ENCODE measurements at regions not wholly inside any gene's neighbourhood (a gene's known extent, or its start where the extent isn't known, plus 50 kb on each side); places are given as distances from the start of the nearest gene placed in this dataset.

- no peak for TF ChIP-seq EZH2 (IDR thresholded peaks at IDR 0.05; ENCODE audit: borderline replicate concordance)
- TF ChIP-seq EZH2phosphoT487 (IDR thresholded peaks at IDR 0.05; ENCODE audit: low read depth, severe bottlenecking, unreplicated experiment): no peak
- TF ChIP-seq CTCF (IDR thresholded peaks at IDR 0.05; ENCODE audit: poor library complexity): no peak
- H3K4me3 ChIP-seq: no peak overlapping the region
- no peaks in the 10 kb centered on the region for H3K9me2 ChIP-seq (replicated peaks; ENCODE audit: insufficient read depth)
- peak overlapping the region; percentile 22 for H3K27ac ChIP-seq
- no peaks in the 10 kb centered on the region for H3K4me1 ChIP-seq (ENCODE audit: insufficient read depth)
- H4K20me1 ChIP-seq (ENCODE audit: insufficient read depth, poor library complexity, severe bottlenecking): no peaks in the 10 kb centered on the region
- H3K36me3 ChIP-seq (replicated peaks; ENCODE audit: insufficient read depth, low read depth): no peaks in the 10 kb centered on the region
- no peak overlapping the region for H2AFZ ChIP-seq
- no peaks in the 10 kb centered on the region for H3K27me3 ChIP-seq
- H3K4me2 ChIP-seq: no peak overlapping the region
- DNase-seq (ENCODE audit: low spot score): no peak
- WGBS (ENCODE audit: low lambda C conversion rate, missing lambda C conversion rate): 72% methylated on average over 2 of the region's 2 CpGs
- no peaks in the 10 kb centered on the region for H3K79me2 ChIP-seq
- H3K9me3 ChIP-seq (ENCODE audit: low read depth): no peaks in the 10 kb centered on the region
These were observed 339.9 kb upstream of the TGFBR2 start for GRCh38 chr3:30266524-30266923.

GRCh38 chr3:30268288-30268687 lies 338.1 kb upstream of the TGFBR2 start:
- no peaks in the 10 kb centered on the region for H3K9me2 ChIP-seq (replicated peaks; ENCODE audit: insufficient read depth)
- no peak for DNase-seq (ENCODE audit: low spot score)
- H3K4me2 ChIP-seq: no peak overlapping the region
- H3K27me3 ChIP-seq: no peaks in the 10 kb centered on the region
- H3K27ac ChIP-seq: no peak overlapping the region
- H3K79me2 ChIP-seq: no peaks in the 10 kb centered on the region
- 71% methylated on average over 4 of the region's 4 CpGs for WGBS (ENCODE audit: low lambda C conversion rate, missing lambda C conversion rate)
- TF ChIP-seq EZH2 (IDR thresholded peaks at IDR 0.05; ENCODE audit: borderline replicate concordance) (no peak), CTCF (IDR thresholded peaks at IDR 0.05; ENCODE audit: poor library complexity) (no peak), EZH2phosphoT487 (IDR thresholded peaks at IDR 0.05; ENCODE audit: low read depth, severe bottlenecking, unreplicated experiment) (no peak)
- H3K9me3 ChIP-seq (ENCODE audit: low read depth): no peaks in the 10 kb centered on the region
- H3K4me3 ChIP-seq: no peak overlapping the region
- H2AFZ ChIP-seq: no peak overlapping the region
- no peaks in the 10 kb centered on the region for H3K36me3 ChIP-seq (replicated peaks; ENCODE audit: insufficient read depth, low read depth)
- no peaks in the 10 kb centered on the region for H3K4me1 ChIP-seq (ENCODE audit: insufficient read depth)
- H4K20me1 ChIP-seq (ENCODE audit: insufficient read depth, poor library complexity, severe bottlenecking): no peaks in the 10 kb centered on the region

- Histone ChIP-seq H3K27me3 (no peaks in the 10 kb centered on the region), H4K20me1 (ENCODE audit: insufficient read depth, poor library complexity, severe bottlenecking) (no peaks in the 10 kb centered on the region), H2AFZ (no peak overlapping the region), H3K9me3 (ENCODE audit: low read depth) (no peaks in the 10 kb centered on the region), H3K79me2 (no peaks in the 10 kb centered on the region), H3K27ac (no peak overlapping the region), H3K36me3 (replicated peaks; ENCODE audit: insufficient read depth, low read depth) (no peaks in the 10 kb centered on the region), H3K9me2 (replicated peaks; ENCODE audit: insufficient read depth) (no peaks in the 10 kb centered on the region), H3K4me2 (no peak overlapping the region), H3K4me1 (ENCODE audit: insufficient read depth) (no peaks in the 10 kb centered on the region), H3K4me3 (no peak overlapping the region)
- no peak for DNase-seq (ENCODE audit: low spot score)
- 92% methylated on average over 10 of the region's 10 CpGs for WGBS (ENCODE audit: low lambda C conversion rate, missing lambda C conversion rate)
- no peak for TF ChIP-seq CTCF (IDR thresholded peaks at IDR 0.05; ENCODE audit: poor library complexity)
- no peak for TF ChIP-seq EZH2phosphoT487 (IDR thresholded peaks at IDR 0.05; ENCODE audit: low read depth, severe bottlenecking, unreplicated experiment)
- TF ChIP-seq EZH2 (IDR thresholded peaks at IDR 0.05; ENCODE audit: borderline replicate concordance): no peak
These were observed 336.5 kb upstream of the TGFBR2 start for GRCh38 chr3:30269751-30270445.

Data from hepatocyte (in vitro differentiated cells).